ENCODE measurements at regions not wholly inside any gene's neighbourhood (a gene's known extent, or its start where the extent isn't known, plus 50 kb on each side); places are given as distances from the start of the nearest gene placed in this dataset.

DNA sequence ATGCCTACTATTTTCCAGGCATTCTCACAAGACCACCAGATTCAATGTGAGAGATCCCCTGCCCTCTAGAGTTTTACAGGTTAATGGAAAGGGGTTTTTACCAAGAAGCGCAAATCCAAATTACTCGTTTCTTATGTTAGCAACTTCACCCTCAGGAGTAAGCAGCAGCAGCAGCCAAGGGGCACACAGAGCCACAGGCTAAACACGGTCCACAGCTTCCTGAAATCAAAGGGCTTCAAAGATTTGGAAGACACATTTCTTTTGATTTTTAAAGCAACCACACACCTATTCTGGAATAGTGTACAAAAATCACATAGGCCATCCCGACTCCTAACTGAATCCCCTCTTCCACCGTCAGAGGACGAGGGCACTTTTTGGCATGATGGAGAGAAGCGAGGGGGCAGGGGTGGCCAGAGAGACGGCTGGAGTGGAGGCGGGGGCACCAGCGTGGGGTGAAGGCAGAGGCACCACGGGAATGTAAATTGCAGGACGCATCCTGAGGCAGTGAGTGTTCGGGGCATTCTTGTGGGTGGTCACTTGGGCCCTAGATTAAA, 107.0 kb downstream of the ARF6 start:
- DNase-seq = no peak

DNA sequence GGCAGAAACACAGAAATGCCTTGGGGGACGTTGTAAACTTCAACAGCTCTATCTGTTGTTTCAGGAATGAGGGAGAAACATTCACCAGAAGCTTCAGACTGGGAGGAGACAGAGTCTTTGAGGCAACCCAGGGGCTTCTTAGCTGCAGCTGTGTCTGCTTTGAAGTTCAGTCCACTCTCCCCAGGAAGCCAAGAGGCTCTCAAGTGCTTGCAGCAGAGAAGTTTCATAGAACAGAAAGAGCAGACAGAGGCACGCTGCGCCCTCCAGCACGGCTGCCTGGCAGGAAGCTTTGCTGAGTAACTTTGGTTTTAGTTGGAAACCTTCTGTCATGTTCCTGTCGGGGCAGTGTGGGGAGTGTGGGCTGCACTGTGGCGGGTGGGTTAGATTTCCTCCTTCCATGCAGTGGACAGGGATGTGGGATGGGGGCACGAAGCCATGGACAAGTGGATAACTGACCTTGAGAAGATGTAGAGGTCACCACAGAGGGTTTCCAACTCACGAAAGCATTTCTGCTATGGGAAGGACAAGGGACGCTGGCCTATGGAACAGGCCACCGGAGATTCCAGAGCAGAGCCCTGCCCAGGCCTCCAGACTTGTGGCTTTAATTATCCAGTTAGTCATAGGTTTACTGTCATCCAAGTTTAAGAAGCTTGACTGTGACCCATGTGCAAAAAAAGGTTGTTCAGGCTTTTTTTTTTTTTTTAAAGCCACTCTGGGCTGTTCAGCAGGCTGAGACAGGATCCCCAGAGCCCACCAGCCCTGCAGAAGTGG, 107.7 kb downstream of the ARF6 start:
- DNase-seq = peak; percentile 73

GRCh38 chr14:50001151-50001998, 108.5 kb downstream of the ARF6 start:
- DNase-seq = peak; percentile 62

DNA sequence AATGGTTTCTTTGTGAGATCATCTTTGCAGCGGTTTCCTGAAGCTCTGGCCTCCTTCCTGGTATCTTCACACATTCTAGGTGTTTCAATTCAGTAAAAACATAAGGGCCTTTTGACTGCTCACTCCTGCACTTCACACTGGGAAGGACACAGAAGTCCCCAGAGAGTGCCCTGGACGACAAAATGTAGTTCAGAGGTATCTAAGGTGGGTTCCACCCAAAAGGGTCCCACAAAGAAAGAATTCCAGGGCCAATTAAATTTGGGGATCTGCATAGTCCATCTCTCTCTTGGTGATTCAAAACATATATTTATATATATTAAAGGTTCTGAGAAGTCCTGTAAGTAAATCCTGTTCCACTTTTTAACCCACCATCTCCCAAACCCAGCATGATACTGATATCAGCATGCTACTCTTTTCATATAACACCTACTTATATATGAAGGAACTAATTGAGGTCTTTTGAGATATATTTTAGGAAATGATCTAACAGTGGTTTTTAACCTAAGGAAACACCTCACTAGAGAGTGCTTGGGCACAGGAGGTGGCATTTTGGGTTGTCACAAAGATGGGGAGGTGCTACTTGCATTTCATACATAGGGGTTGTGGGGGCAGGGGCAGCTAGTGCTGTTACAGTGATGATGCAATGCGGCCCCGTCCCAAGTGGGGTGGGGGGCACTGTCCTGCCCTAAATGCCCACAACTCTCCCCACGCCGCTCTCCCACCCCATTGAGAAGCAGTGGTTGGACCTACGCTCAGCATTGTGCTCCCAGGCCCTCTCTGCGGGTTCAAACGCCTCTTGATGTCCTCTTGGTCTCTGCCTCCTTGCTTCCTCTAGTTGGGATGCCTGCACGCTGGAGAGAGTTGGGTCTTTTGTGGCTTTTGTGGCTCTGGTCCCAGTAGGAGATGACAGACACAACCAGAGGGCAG, 109.4 kb downstream of the ARF6 start:
- DNase-seq = peak; percentile 62

DNA sequence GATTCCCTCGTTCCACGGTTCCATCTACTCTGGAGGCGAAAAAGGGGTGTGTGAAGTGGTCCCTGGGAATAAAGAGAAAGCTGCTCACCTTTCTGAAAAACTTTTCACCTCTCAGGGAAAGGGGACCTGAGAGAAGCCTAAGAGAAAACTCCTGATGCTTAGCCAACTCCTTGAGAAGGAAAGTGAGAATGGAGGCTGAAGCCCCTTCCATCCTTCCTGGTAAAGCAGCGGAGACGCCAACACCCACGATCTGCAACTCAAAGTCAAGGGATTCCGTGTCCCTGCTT, 110.0 kb downstream of the ARF6 start:
- no peak for DNase-seq

- peak; percentile 69 for DNase-seq
Observed at GRCh38 chr14:50003213-50004021, 110.5 kb downstream of the ARF6 start.

DNA sequence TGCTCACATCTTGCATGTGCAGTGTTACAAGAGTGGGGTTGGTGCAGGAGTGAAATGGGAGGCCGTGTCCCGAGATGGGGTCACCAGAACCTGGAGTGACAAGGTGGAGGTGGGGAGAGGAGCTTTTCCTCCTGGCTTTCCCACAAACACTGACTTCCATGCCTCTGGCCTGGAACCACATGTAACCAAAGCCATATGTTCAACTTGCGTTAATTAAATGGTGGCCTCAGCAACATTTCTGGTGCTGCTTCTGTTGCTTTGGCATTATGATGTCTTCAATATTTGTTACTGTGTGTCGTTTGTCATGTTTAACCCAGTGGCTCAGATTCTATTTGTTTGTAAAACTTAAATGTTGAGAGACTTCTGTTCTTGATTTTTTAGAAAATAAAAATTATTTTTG, 110.2 kb downstream of the VCPKMT start:
- no peak for DNase-seq

GRCh38 chr14:50007123-50007903, 109.1 kb downstream of the VCPKMT start:
- no peak for DNase-seq

DNA sequence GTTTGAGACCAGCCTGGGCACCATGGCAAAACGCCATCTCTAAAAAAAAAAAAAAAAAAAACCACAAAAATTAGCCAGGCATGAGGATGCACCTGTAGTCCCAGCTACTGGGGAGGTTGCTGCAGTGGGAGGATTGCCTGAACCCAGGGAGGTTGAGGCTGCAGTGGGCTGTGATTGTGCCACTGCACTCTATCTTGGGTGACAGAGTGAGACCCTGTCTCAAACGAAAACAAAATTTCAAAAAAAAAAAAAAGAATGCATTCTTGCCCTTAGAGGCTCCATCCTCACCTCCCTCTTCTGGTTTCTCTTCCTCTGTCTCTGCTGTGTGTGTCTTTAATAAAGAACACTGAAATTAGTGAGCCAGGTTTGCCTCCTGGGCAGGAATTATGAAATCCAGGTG, 107.8 kb downstream of the VCPKMT start:
- DNase-seq = no peak

DNA sequence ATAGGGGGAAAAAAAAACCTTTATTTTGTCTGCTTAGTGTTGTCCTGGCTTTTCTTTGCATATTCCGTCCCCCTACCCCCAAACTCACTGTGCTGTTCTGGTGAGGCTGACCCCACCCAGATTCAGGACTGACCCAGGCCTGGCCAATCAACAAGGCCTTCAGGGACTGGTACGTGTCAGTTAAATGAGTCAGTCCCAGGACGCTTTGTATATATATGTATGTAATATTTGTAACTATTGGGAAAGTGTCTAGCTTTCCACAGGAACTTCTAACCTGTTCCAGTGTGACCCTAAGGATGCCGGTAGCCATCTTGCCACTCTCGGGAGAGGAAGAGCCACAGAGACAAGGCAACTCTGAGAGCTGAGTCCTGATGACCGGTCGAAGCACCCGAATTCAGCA, 107.4 kb downstream of the VCPKMT start:
- DNase-seq = no peak

GRCh38 chr14:50010752-50011151, 105.6 kb downstream of the VCPKMT start:
- no peak for DNase-seq

- no peak for DNase-seq
Observed at GRCh38 chr14:50011242-50011641, 105.1 kb downstream of the VCPKMT start.

- no peak for DNase-seq
Observed at GRCh38 chr14:50012644-50013043, 103.7 kb downstream of the VCPKMT start.

DNA sequence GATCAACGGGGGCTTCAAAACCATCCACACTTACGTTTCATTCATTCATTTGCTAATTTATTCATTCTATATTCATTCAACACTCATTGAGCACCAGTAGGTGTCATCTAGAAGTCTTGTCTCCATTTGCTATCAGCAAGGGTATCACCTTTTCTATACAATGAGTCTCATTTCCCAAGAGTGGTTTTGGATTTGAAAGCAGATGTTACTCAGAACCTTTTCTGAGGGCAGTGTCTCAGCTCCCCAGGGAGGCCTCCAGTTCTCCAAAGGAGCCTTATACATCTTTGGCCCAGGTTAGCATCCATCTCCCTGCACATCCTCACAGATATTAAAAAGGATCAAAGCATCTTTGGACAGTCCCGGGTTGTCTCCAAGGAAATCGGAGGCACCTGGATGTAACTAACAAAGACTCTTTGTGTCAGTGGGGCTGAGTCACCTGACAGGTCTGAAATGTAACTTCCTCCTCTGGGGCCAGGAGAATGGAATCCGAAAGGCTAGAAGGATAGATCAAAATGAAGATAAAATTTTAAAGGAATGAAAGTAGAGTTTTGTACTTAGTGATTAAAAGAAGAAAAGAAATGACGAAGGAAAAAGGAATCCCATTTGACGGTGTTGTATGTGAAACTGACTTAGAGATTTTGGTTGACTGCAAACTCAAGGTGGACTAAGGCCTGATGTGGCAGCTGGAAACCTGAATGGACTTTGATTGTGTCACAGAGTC, 103.0 kb downstream of the VCPKMT start:
- DNase-seq = no peak

GRCh38 chr14:50013934-50014333, 102.4 kb downstream of the VCPKMT start:
- DNase-seq = no peak

DNA sequence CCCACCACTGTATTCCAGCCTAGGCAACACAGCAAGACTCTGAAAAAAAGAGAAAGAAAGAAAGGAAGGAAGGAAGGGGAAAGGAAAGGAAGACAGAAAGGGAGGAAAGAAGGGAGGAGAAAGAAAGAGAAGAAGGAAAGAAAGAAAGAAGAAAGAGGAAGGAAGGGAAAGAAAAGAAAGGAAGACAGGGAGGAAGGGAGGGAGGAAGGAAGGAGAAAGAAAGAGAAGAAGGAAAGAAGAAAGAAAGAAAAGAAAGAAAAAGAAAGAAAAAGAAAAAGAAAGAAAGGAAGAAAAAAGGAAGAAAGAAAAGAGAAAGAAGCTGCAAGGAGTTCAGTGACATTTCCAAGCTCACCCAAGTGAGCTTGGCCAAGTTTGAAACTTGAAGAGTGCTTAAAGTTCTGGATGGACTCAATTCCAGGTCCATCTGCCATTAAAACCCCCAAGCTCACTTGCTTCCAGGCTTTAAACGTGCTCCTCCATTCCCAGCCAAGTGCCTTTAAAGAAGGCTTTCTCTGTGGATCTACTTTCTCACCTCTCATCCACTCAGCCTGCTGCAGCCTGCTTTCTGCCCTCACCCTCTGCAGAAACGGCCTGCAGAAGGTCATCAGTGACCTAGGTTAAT, 101.5 kb downstream of the VCPKMT start:
- no peak for DNase-seq

DNA sequence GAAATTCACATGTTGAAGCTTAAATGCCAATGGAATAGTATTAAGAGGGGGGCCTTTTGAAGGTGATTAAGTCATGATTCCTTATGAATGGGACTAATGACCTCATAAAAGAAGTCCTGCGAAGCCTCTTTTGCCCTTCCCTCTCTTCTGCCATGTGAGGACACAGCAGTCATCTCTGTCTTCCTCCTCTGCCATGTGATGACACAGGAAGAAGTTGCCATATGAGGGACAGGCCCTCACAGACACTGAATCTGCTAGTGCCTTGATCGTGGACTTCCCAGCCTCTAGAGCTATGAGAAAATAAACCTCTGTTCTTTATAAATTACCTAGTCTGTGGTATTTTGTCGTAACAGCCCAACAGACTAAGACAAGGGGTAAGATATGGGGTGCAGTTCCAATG, 100.7 kb downstream of the VCPKMT start:
- no peak for DNase-seq

GRCh38 chr14:50018201-50018932, 98.0 kb downstream of the VCPKMT start:
- DNase-seq = no peak

DNA sequence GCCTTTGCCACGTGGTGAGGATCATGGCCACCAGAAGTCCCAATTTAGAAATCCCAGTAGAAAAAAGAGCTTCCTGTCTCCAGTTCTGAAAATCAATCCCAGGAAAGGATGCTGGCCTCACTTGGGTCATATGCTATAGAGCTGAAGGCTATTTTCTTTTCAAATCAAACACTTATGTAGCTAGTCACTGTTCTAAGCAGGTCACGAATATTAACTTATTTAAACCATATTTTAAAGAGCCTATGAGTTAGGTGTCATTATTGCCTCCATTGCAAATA, 97.5 kb downstream of the VCPKMT start:
- no peak for DNase-seq

DNA sequence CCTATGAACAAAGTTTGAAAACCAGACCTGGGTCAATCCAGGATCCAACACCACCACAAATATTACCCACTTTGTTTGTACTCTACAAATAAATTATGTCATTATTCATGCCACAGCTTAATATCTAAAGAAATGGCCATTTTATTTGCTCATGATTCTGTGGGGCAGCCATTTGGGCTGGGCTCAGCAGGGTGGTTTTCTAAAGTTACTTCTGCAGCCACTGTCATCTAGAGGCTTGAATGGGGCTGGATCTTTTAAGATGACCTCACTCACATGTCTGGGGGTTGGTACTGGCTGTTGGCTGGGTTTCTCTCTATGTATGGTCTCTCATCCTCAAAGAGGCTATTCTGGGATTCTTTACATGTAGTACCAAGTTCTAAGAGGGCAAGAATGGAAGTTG, 96.2 kb downstream of the VCPKMT start:
- no peak for DNase-seq
